GM21786 (cell line): ENCODE measurements at regions not wholly inside any gene's neighbourhood (a gene's known extent, or its start where the extent isn't known, plus 50 kb on each side); places are given as distances from the start of the nearest gene placed in this dataset.

Experiments
- ATAC-seq: cut with Tn5 transposase; IDR thresholded peaks from one replicate; pipeline ENCODE4 v1.9.1; 2021; ENCODE audit not compliant: unreplicated experiment

- no peak for ATAC-seq
These were observed 969.9 kb upstream of the EPHA7 start for GRCh38 chr6:94389218-94389617.

GRCh38 chr6:94377835-94378234 lies 958.5 kb upstream of the EPHA7 start:
- no peak for ATAC-seq

GRCh38 chr6:94376876-94377275 lies 957.5 kb upstream of the EPHA7 start:
- ATAC-seq, result no peak

- ATAC-seq, result no peak
These were observed 952.9 kb upstream of the EPHA7 start for GRCh38 chr6:94372229-94372628.

- no peak for ATAC-seq
These were observed 948.0 kb upstream of the EPHA7 start for GRCh38 chr6:94367316-94367715.

- ATAC-seq, result no peak
These were observed 942.9 kb upstream of the EPHA7 start for GRCh38 chr6:94362061-94362864.

GRCh38 chr6:94361304-94362060 lies 942.1 kb upstream of the EPHA7 start:
- ATAC-seq, result no peak

GRCh38 chr6:94357381-94357980 lies 938.1 kb upstream of the EPHA7 start:
- no peak for ATAC-seq

GRCh38 chr6:94350833-94351232 lies 931.5 kb upstream of the EPHA7 start:
- ATAC-seq, result no peak

- ATAC-seq, result no peak
These were observed 929.9 kb upstream of the EPHA7 start for GRCh38 chr6:94349227-94349626.

GRCh38 chr6:94344866-94345265 lies 925.5 kb upstream of the EPHA7 start:
- ATAC-seq, result no peak

GRCh38 chr6:94341173-94341572 lies 921.8 kb upstream of the EPHA7 start:
- no peak for ATAC-seq

- ATAC-seq, result no peak
These were observed 904.5 kb upstream of the EPHA7 start for GRCh38 chr6:94323853-94324252.

GRCh38 chr6:94300424-94301144 lies 881.2 kb upstream of the EPHA7 start:
- ATAC-seq, result no peak

- ATAC-seq, result no peak
These were observed 869.8 kb upstream of the EPHA7 start for GRCh38 chr6:94289131-94289530.

GRCh38 chr6:94278146-94278545 lies 858.8 kb upstream of the EPHA7 start:
- no peak for ATAC-seq

- ATAC-seq, result no peak
These were observed 853.0 kb upstream of the EPHA7 start for GRCh38 chr6:94272327-94272726.

GRCh38 chr6:94270091-94270948 lies 851.0 kb upstream of the EPHA7 start:
- no peak for ATAC-seq

GRCh38 chr6:94269256-94269655 lies 849.9 kb upstream of the EPHA7 start:
- no peak for ATAC-seq

GRCh38 chr6:94260765-94261164 lies 841.4 kb upstream of the EPHA7 start:
- no peak for ATAC-seq
